D721Med (cell line): ENCODE measurements at regions not wholly inside any gene's neighbourhood (a gene's known extent, or its start where the extent isn't known, plus 50 kb on each side); places are given as distances from the start of the nearest gene placed in this dataset.

Experiments used
- DNase-seq: peaks from one replicate; pipeline ENCODE4 v3.0.0; 2011; ENCODE audit warnings: low spot score; ENCODE audit not compliant: insufficient read length
- FAIRE-seq: peaks from 2 replicates; lab custom pipeline; 2011; peaks lifted over from hg19 to GRCh38; lab: Jason Lieb, UNC
- CTCF ChIP-seq: IDR thresholded peaks from 2 replicates; pipeline ENCODE4 v1.5.1; 2012; ENCODE audit warnings: mild to moderate bottlenecking, control low read depth; ENCODE audit not compliant: insufficient read depth; ENCODE audit errors: missing control alignments

DNA sequence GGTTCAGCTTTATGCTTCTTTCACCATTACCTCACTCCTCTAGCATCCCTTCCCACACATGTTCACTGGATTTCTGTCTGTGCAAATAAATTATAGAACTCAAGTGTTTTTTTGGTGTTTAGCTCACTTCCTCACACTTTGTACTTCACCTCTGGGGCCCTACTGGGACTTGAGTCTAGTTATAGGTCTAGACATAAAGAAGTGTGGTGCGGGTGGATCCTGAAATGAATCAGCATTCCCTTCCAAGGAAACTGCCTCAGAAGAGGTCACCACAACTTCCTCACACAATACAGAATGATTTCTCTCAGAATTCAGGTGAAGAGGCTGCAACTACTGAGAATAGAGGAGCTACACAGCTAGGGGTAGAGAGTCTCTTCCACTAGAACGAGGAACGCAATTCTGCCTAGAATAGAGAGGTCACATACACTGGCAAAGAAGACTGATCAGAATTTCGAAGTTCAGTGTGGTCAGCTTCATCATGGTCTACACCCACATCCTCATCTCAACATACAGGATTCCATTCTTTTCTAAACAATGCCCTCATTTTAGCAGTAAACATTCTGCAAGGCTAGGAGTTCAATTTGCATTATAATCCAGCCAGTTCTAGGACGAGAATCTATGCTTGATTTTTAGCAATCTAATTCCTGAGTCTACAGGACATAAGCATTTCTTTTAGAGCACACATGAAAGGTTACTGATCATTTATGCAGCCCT lies 938.7 kb upstream of the PHF14 start:
- no peak for FAIRE-seq

GRCh38 chr7:10036693-10037092 lies 937.0 kb upstream of the PHF14 start:
- FAIRE-seq (no peak), DNase-seq (no peak)
- no peak for TF ChIP-seq CTCF

More for the DNA sequence above, 938.7 kb upstream of the PHF14 start:
- TF ChIP-seq CTCF: no peak
- DNase-seq: no peak

DNA sequence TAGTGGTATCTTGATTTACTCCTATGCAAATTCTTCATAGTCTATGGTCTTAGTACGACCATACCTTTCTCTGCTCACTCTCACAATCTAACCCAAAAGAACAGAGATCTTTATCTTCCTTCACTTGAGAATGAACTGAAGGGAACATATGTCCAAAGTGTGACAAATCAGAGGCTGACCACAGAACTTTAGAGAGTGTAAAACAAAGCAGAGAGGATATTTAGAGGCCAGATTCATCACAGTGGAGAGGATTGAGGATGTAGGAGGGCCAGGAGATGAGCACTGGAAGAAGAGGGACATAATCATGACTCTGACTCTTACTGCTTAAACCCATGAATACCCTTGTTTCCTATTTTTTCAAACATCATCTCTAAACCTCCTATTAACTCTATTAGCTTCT lies 935.3 kb upstream of the PHF14 start:
- no peak for TF ChIP-seq CTCF
- no peak for FAIRE-seq
- no peak for DNase-seq

DNA sequence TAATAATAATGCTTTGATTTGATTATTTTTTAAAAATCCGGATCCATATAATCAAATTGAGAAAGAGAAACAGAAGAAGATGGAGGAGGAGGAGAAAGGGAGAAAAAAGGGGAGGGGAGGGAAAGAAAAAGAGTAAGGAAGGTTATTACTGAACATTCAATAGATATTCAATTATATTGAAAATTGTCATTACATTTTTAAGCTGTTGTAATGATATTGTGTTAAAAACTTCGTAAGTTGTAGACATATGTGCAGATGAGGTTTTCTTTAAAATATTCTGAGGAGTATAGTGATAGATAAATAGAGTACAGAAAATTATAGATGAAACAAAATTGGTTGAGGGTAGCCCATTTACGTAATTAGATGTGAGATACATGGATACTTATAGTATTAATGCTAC lies 933.0 kb upstream of the PHF14 start:
- FAIRE-seq: no peak
- no peak for TF ChIP-seq CTCF
- no peak for DNase-seq

- no peak for TF ChIP-seq CTCF
- FAIRE-seq (no peak), DNase-seq (no peak)
Measured at GRCh38 chr7:10070899-10071298, 902.8 kb upstream of the PHF14 start.

- TF ChIP-seq CTCF: no peak
- DNase-seq (no peak), FAIRE-seq (no peak)
Measured at GRCh38 chr7:10075866-10076265, 897.8 kb upstream of the PHF14 start.

GRCh38 chr7:10076660-10077300 lies 896.9 kb upstream of the PHF14 start:
- TF ChIP-seq CTCF: no peak
- DNase-seq (no peak), FAIRE-seq (no peak)
